ENCODE measurements at regions not wholly inside any gene's neighbourhood (a gene's known extent, or its start where the extent isn't known, plus 50 kb on each side); places are given as distances from the start of the nearest gene placed in this dataset.

DNA sequence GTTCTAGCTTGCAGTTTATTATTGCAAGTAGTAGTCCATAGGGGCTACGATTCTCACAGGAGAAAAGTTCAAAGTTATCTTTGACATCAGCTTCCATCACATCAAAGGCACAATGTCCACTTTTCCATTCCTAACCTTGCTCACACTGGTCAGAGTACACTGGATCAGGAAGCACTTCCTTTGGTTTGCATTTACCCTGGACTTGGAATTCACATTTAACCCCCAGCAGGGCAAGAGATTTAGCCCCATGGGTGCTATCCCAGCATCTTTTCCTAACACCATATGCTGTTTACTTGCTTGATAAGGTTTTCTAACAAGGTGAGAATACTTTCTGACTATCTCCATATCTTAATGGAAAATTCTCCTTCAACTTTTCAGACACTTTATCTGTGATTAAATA is 55.6 kb upstream of the ASTN2 start:
- H3K9me3 ChIP-seq (ENCODE audit: control insufficient read depth, insufficient read depth, low read depth, low read length) = no peaks in the 10 kb centered on the region
- intact Hi-C loops (cut with micrococcal nuclease; ENCODE audit: unreplicated experiment) = no loop called here
- DNase-seq (ENCODE audit: low read depth, low spot score) (no peak), ATAC-seq (no peak)
- no peaks in the 10 kb centered on the region for H3K27me3 ChIP-seq (ENCODE audit: control insufficient read depth, insufficient read depth, low read length)
- no peak overlapping the region for H3K4me3 ChIP-seq (ENCODE audit: low read depth in 2 of 2, low read length in 2 of 2)
- BruUV-seq (replicated peaks) = no TSS peak
- no peak overlapping the region for H3K27ac ChIP-seq (ENCODE audit: low read length)
- in situ Hi-C loops (cut with HindIII; ENCODE audit: low pct_unique_long_range_greater_than_20kb, low sequenced_read_pairs) = no loop called here
- TF ChIP-seq, protein P1, sequence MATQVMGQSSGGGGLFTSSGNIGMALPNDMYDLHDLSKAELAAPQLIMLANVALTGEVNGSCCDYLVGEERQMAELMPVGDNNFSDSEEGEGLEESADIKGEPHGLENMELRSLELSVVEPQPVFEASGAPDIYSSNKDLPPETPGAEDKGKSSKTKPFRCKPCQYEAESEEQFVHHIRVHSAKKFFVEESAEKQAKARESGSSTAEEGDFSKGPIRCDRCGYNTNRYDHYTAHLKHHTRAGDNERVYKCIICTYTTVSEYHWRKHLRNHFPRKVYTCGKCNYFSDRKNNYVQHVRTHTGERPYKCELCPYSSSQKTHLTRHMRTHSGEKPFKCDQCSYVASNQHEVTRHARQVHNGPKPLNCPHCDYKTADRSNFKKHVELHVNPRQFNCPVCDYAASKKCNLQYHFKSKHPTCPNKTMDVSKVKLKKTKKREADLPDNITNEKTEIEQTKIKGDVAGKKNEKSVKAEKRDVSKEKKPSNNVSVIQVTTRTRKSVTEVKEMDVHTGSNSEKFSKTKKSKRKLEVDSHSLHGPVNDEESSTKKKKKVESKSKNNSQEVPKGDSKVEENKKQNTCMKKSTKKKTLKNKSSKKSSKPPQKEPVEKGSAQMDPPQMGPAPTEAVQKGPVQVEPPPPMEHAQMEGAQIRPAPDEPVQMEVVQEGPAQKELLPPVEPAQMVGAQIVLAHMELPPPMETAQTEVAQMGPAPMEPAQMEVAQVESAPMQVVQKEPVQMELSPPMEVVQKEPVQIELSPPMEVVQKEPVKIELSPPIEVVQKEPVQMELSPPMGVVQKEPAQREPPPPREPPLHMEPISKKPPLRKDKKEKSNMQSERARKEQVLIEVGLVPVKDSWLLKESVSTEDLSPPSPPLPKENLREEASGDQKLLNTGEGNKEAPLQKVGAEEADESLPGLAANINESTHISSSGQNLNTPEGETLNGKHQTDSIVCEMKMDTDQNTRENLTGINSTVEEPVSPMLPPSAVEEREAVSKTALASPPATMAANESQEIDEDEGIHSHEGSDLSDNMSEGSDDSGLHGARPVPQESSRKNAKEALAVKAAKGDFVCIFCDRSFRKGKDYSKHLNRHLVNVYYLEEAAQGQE (IDR thresholded peaks at IDR 0.05; ENCODE audit: insufficient read depth in 1 of 2, low read depth in 2 of 2, low read length in 1 of 2) = no peak
- TF ChIP-seq, protein P2, sequence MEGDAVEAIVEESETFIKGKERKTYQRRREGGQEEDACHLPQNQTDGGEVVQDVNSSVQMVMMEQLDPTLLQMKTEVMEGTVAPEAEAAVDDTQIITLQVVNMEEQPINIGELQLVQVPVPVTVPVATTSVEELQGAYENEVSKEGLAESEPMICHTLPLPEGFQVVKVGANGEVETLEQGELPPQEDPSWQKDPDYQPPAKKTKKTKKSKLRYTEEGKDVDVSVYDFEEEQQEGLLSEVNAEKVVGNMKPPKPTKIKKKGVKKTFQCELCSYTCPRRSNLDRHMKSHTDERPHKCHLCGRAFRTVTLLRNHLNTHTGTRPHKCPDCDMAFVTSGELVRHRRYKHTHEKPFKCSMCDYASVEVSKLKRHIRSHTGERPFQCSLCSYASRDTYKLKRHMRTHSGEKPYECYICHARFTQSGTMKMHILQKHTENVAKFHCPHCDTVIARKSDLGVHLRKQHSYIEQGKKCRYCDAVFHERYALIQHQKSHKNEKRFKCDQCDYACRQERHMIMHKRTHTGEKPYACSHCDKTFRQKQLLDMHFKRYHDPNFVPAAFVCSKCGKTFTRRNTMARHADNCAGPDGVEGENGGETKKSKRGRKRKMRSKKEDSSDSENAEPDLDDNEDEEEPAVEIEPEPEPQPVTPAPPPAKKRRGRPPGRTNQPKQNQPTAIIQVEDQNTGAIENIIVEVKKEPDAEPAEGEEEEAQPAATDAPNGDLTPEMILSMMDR (IDR thresholded peaks at IDR 0.05) = no peak
- TF ChIP-seq SIN3A (IDR thresholded peaks at IDR 0.05; ENCODE audit: borderline replicate concordance, insufficient read depth, low read depth, low read length) (no peak), TCF7L2 (IDR thresholded peaks at IDR 0.05; ENCODE audit: low read depth, low read length) (no peak), POLR2AphosphoS5 (IDR thresholded peaks at IDR 0.05; ENCODE audit: low read depth, low read length) (no peak)
- H3K4me1 ChIP-seq (ENCODE audit: control insufficient read depth, insufficient read depth, low read length) = no peaks in the 10 kb centered on the region
- ChIA-PET POLR2A (no interaction called here), CTCF (no interaction called here)
- H3K36me3 ChIP-seq (ENCODE audit: control insufficient read depth, insufficient read depth, low read length) = no peaks in the 10 kb centered on the region

DNA sequence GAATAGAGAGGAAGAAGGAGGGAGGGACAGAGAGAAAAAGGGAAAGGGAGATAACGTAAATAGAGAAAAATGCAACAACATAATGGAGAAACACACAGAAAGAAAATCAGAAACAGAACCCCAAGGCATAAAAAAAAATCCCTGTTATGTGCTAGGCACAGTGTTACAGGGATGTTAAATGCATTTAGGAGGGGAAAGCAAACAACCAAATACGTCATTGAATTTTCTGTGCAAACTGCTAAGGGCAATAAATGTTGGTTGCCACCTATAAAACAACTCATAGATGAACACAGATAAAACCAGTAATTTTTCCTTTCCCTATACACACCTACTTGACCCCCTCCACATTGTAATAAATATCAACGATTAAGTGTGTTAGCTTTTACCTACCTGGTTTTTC is 51.3 kb upstream of the ASTN2 start:
- Histone ChIP-seq H3K4me3 (ENCODE audit: low read depth in 2 of 2, low read length in 2 of 2) (no peak overlapping the region), H3K36me3 (ENCODE audit: control insufficient read depth, insufficient read depth, low read length) (no peaks in the 10 kb centered on the region), H3K27ac (ENCODE audit: low read length) (no peak overlapping the region), H3K9me3 (ENCODE audit: control insufficient read depth, insufficient read depth, low read depth, low read length) (no peaks in the 10 kb centered on the region), H3K4me1 (ENCODE audit: control insufficient read depth, insufficient read depth, low read length) (no peaks in the 10 kb centered on the region), H3K27me3 (ENCODE audit: control insufficient read depth, insufficient read depth, low read length) (no peaks in the 10 kb centered on the region)
- DNase-seq (ENCODE audit: low read depth, low spot score) = no peak
- no TSS peak for BruUV-seq (replicated peaks)
- intact Hi-C loops (cut with micrococcal nuclease; ENCODE audit: unreplicated experiment) = no loop called here
- CTCF ChIA-PET = no interaction called here
- no peak for ATAC-seq
- in situ Hi-C loops (cut with HindIII; ENCODE audit: low pct_unique_long_range_greater_than_20kb, low sequenced_read_pairs) = no loop called here
- POLR2A ChIA-PET = no interaction called here
- TF ChIP-seq TCF7L2 (IDR thresholded peaks at IDR 0.05; ENCODE audit: low read depth, low read length) (no peak), POLR2AphosphoS5 (IDR thresholded peaks at IDR 0.05; ENCODE audit: low read depth, low read length) (no peak)

DNA sequence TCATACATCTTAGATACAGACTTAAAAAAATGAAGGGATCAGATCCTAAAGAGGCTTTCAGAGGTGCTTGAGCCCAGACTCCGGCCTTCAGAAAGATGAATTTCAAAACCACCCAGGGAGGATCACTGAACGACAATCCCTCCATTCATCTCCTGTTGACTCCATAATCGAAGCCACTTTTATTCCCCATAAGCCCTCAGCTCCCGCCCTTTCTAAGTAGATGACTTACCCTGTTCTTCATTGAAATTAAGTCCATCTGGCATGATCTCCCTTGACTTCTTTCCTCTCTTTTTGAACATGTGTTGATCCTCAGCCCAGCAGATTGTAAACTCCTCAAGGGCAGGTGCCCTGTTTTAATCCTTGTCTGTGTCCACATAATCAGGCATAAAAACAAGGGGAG is 50.8 kb upstream of the ASTN2 start:
- DNase-seq (ENCODE audit: low read depth, low spot score) (no peak), ATAC-seq (no peak)
- in situ Hi-C loops (cut with HindIII; ENCODE audit: low pct_unique_long_range_greater_than_20kb, low sequenced_read_pairs) = no loop called here
- no peaks in the 10 kb centered on the region for H3K27me3 ChIP-seq (ENCODE audit: control insufficient read depth, insufficient read depth, low read length)
- intact Hi-C loops (cut with micrococcal nuclease; ENCODE audit: unreplicated experiment) = no loop called here
- H3K9me3 ChIP-seq (ENCODE audit: control insufficient read depth, insufficient read depth, low read depth, low read length) = no peaks in the 10 kb centered on the region
- TF ChIP-seq, protein P1 (IDR thresholded peaks at IDR 0.05; ENCODE audit: insufficient read depth in 1 of 2, low read depth in 2 of 2, low read length in 1 of 2) = no peak
- no peak for TF ChIP-seq SIN3A (IDR thresholded peaks at IDR 0.05; ENCODE audit: borderline replicate concordance, insufficient read depth, low read depth, low read length)
- H3K4me1 ChIP-seq (ENCODE audit: control insufficient read depth, insufficient read depth, low read length) = no peaks in the 10 kb centered on the region
- H3K4me3 ChIP-seq (ENCODE audit: low read depth in 2 of 2, low read length in 2 of 2) = no peak overlapping the region
- H3K36me3 ChIP-seq (ENCODE audit: control insufficient read depth, insufficient read depth, low read length) = no peaks in the 10 kb centered on the region
- BruUV-seq (replicated peaks) = no TSS peak
- H3K27ac ChIP-seq (ENCODE audit: low read length) = no peak overlapping the region
- CTCF ChIA-PET = no interaction called here
- POLR2A ChIA-PET = no interaction called here

All from Panc1 (cell line).